HL-60 (cell line): ENCODE measurements at regions not wholly inside any gene's neighbourhood (a gene's known extent, or its start where the extent isn't known, plus 50 kb on each side); places are given as distances from the start of the nearest gene placed in this dataset.

Experiments
- DNase-seq, 2 experiments: peaks; one replicate each; pipeline ENCODE4 v3.0.0-alpha.2; 2010 to 2020; ENCODE audit warnings: low read depth in 1 of 2, low spot score in 1 of 2
- H3K27ac ChIP-seq: fragments of 250-450 bp; sonication (Bioruptor Pico); replicated peaks from 2 replicates; pipeline ENCODE4 v1.5.1; 2020; ENCODE audit warnings: mild to moderate bottlenecking, moderate library complexity
- H3K27me3 ChIP-seq: fragments of 250-450 bp; sonication (Bioruptor Pico); 2 replicates; pipeline ENCODE4 v1.5.1; 2021; ENCODE audit warnings: mild to moderate bottlenecking, moderate library complexity; ENCODE audit not compliant: insufficient read depth, poor library complexity, severe bottlenecking
- H3K4me3 ChIP-seq: replicated peaks from 2 replicates; pipeline ENCODE4 v1.5.1; 2011; ENCODE audit warnings: mild to moderate bottlenecking, control low read depth, low read length; ENCODE audit not compliant: insufficient read depth
- GABPA ChIP-seq: IDR thresholded peaks from 2 replicates; pipeline ENCODE4 v1.6.1; 2012; ENCODE audit warnings: low read depth
- POLR2AphosphoS5 ChIP-seq: IDR thresholded peaks from 2 replicates; pipeline ENCODE4 v1.6.1; 2012; ENCODE audit warnings: low read depth
- REST ChIP-seq: IDR thresholded peaks from 2 replicates; pipeline ENCODE4 v1.6.1; 2012; ENCODE audit warnings: low read depth; ENCODE audit not compliant: insufficient replicate concordance
- SPI1 ChIP-seq: IDR thresholded peaks from 2 replicates; pipeline ENCODE4 v1.6.1; 2012; ENCODE audit warnings: low read depth, mild to moderate bottlenecking, borderline replicate concordance
- TF ChIP-seq, protein P1 (sequence below): IDR thresholded peaks from one replicate; pipeline ENCODE4 v1.5.1; 2011; ENCODE audit warnings: low read length, control low read depth, inconsistent platforms; ENCODE audit not compliant: insufficient read depth

DNA sequence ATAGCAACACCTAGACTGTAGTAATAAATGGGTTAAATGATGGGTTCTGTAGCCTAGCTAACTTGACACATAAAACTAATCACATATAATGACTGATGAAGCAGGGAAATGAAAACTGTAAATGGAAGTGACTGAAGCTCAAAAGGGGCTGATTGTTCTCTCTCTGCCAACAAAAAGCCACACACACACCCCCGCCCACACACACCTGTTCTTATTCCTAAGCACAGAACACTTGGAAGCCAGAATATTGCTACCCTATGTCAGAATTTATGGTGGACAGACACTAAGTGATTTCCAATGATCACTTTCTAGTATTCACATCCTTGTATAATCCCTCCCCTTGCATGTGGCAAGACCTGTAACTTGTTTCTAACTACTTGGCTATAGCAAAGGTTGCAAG is 603.5 kb downstream of the UTRN start:
- TF ChIP-seq SPI1 = no peak
- TF ChIP-seq POLR2AphosphoS5 = no peak
- no peak for TF ChIP-seq GABPA
- TF ChIP-seq, protein P1, sequence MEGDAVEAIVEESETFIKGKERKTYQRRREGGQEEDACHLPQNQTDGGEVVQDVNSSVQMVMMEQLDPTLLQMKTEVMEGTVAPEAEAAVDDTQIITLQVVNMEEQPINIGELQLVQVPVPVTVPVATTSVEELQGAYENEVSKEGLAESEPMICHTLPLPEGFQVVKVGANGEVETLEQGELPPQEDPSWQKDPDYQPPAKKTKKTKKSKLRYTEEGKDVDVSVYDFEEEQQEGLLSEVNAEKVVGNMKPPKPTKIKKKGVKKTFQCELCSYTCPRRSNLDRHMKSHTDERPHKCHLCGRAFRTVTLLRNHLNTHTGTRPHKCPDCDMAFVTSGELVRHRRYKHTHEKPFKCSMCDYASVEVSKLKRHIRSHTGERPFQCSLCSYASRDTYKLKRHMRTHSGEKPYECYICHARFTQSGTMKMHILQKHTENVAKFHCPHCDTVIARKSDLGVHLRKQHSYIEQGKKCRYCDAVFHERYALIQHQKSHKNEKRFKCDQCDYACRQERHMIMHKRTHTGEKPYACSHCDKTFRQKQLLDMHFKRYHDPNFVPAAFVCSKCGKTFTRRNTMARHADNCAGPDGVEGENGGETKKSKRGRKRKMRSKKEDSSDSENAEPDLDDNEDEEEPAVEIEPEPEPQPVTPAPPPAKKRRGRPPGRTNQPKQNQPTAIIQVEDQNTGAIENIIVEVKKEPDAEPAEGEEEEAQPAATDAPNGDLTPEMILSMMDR = no peak
- DNase-seq = no peak
- no peak overlapping the region for H3K4me3 ChIP-seq
- no peak overlapping the region for H3K27ac ChIP-seq
- no peaks in the 10 kb centered on the region for H3K27me3 ChIP-seq

GRCh38 chr6:144893680-144894151 is 608.6 kb downstream of the UTRN start:
- TF ChIP-seq POLR2AphosphoS5 (no peak), GABPA (no peak), REST (no peak), SPI1 (no peak)
- TF ChIP-seq, protein P1 = no peak
- no peaks in the 10 kb centered on the region for H3K27me3 ChIP-seq
- no peak overlapping the region for H3K4me3 ChIP-seq
- no peak for DNase-seq
- no peak overlapping the region for H3K27ac ChIP-seq

GRCh38 chr6:144894240-144894639 is 609.1 kb downstream of the UTRN start:
- Histone ChIP-seq H3K4me3 (no peak overlapping the region), H3K27me3 (no peaks in the 10 kb centered on the region), H3K27ac (no peak overlapping the region)
- DNase-seq = no peak
- TF ChIP-seq, protein P1 = no peak
- TF ChIP-seq SPI1 (no peak), POLR2AphosphoS5 (no peak), GABPA (no peak), REST (no peak)
